Stimulated activated CD4-positive, alpha-beta T cell treated with anti-CD3 and anti-CD28 coated beads, TNF-alpha, amount 100 ng/mL, for 24 hours (primary cell): ENCODE measurements at regions not wholly inside any gene's neighbourhood (a gene's known extent, or its start where the extent isn't known, plus 50 kb on each side); places are given as distances from the start of the nearest gene placed in this dataset.
A peak's percentile ranks its signal among the peaks of the same experiment; 100 is the strongest.

Experiments used
- DNase-seq, 3 experiments: peaks; one replicate each; pipeline ENCODE4 v3.0.0-alpha.2; 2020; ENCODE audit warnings: low read depth in 3 of 3

DNA sequence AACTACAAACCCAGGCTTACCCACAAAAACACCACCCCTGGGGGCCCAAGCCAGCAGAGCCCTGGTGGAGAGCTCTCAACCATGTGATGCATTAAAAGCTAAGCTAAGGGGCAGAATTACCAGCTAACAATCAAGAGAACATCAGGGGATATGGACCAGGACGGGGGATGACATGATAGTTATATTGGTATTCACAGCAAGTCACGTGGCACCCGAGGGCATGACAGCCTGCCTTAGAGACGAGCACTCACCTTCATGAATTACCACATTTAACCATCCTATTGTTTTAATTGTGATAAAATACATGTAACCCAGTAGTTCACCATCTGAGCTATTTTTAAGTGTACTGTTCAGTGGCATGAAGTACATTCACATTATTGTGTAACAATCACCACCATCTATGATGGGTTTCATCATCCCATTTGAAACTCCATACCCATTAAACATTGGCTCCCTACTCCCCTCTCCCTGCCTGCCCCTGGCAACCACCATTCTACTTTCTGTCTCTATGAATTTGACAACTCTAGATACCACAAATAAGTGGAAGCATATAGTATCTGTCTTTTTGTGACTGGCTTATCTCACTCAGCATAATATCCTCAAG lies 245.6 kb downstream of the ANAPC1 start:
- no peak for DNase-seq

DNA sequence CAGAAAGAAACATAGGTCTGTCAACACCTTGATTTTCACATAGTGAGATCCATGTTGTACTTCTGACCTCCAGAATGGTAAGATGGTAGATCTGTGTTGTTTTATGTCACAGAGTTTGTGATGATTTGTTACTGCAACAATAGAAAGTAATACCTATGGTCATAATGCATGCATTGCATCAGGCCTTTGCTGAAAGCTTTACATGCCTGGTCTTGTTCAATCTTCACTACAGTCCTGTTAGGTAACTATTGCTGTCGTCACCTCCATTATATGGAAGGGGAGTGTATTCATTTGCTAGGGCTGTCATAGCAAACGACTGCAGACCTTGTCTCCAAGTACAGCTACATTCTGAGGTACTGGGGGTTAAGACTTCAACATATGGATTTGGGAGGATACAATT lies 243.5 kb downstream of the ANAPC1 start:
- DNase-seq, result no peak

DNA sequence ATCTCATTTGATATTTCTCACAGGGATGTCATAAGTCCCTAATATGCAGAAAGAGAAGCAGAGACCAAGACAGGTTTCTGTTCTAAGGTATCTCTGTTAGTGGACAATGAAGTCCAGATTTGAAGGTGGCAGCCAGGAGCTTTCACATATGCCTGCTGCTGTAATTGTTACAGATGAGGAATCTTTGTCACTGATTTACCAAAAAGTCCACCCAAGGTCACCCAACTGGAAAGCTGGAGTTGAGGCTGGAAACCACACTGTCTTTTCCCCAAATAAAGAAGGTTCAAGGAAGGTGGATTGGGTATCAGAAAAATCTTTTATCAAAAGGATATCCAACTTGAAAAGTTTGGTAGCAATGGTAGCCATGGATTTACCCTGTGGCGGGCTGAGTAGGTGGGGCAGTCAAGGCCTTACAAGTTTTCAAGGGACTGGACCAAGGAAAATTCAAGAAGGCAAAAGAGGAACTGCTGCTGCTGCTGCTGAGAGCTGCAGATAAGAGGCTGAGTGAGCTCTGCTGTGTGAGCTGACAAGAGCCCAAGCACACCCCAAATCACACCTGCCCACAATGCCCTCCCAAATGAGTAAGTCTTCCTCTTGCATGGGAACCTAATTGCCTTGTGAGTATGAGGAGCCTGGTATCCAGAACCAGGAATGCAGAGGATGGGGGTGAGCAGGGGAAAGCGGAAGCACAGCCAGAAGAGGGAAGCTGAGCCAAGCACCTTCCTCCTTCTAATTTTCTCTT lies 241.2 kb downstream of the ANAPC1 start:
- DNase-seq, result no peak

- DNase-seq, result no peak
Observed at GRCh38 chr2:111643759-111644158, 240.2 kb downstream of the ANAPC1 start.

DNA sequence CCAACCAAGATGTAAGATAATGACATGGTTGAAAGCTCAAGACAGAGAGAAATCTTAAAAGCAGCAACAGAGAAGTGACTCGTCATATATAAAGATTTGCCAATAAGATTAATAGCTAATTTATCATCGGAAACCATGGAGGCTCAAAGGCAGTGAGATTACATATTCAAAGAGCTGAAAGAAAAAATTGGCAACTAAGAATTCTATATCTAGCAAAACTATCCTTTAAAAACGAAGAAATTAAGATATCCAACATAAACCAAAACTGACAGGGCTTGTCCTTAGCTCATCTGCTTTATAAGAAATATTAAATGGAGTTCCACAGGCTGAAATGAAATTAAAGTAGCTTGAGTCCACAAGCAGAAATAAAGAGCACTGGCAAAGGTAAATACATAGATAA lies 236.6 kb downstream of the ANAPC1 start:
- DNase-seq, result no peak

DNA sequence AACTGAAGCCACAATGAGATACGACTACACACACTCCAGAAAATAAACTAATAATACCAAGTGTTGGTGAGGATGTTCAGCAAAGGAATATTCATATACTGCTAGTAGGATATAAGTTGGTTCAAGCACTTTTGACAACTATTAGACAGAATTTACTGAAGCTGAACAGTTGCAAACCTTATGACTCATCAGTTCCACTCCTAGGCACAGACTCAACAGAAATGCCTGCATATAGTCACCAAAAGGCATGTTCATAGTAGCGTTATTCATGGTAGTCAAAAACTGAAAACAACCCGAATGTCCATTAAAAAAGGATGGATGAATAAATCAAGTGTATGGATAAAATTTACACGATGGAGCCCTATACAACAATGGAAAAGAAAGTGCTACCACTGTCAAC lies 232.0 kb downstream of the ANAPC1 start:
- DNase-seq, result no peak

- no peak for DNase-seq
Observed at GRCh38 chr2:111652681-111653080, 231.3 kb downstream of the ANAPC1 start.

- no peak for DNase-seq
Observed at GRCh38 chr2:111653103-111653624, 230.8 kb downstream of the ANAPC1 start.

- DNase-seq, result no peak
Observed at GRCh38 chr2:111653913-111654312, 230.1 kb downstream of the ANAPC1 start.

DNA sequence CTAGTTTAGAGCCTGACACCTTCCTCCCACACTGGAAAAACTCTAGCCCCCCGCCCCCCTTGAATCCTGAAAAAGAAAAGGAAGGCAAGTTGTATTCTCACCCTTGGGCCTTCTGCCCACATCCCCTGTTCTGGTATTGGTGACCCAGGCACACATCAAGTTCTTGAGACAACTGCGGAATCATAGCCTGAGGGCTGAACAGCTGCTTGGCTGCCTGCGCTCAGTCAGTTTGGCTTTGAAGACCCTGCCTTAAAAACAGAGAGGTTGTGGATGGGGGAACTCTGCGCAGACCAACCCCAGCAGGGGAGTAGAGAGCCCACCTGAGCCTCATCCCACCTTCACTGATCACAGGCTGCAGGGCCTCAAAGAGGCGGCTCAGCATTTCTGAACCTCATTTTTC lies 229.2 kb downstream of the ANAPC1 start:
- no peak for DNase-seq

- DNase-seq, result no peak
Observed at GRCh38 chr2:111656436-111656835, 227.6 kb downstream of the ANAPC1 start.

GRCh38 chr2:111656894-111657293 lies 227.1 kb downstream of the ANAPC1 start:
- no peak for DNase-seq

GRCh38 chr2:111657351-111657975 lies 226.5 kb downstream of the ANAPC1 start:
- no peak for DNase-seq

DNA sequence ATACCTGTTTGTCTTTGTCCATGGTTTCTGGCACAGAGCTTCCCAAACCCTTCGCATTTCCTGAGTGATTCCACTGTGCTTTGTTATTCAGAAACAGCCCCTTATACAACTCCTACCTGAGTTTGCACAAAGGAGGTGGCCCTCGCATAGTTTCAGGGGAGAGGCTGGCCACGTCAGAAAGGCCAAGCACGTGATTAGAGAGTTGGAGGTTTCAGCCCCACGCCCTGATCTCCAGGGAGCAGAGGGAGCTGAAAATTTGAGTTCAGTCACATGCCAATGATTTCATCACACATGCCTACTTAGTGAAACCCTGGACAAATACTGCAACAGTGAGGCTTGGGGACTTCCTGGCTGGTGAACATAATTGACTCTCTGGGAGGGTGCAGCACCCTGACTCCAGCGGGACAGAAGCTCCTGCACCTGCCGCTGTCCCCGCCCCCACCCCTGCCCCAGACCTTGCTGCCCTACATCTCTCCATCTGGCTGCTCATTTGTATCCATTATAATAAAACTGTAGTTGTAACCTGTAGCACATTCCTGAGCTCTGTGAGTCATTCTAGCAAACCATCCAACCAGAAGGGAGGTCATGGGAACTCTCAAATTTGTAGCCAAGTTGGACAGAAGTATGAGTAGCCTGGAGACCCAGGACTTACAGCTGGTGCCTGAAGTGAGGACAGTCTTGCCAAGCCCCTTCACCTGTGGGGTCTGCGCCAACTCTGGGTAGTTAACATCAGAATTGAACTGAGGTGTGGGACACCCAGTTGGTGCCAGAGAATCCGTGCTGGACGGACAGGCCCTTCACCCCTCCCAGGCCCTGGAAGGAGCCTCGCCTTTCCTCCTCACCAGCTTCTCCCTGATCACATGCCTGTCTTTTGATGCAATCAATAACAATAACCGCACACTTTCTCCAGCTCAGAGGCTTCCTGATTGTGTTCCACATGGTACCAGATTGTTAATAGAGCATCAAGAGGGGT lies 224.3 kb downstream of the ANAPC1 start:
- no peak for DNase-seq

GRCh38 chr2:111660811-111661210 lies 223.2 kb downstream of the ANAPC1 start:
- DNase-seq, result no peak

GRCh38 chr2:111661286-111661940 lies 222.6 kb downstream of the ANAPC1 start:
- no peak for DNase-seq

- no peak for DNase-seq
Observed at GRCh38 chr2:111662039-111662770, 221.8 kb downstream of the ANAPC1 start.

DNA sequence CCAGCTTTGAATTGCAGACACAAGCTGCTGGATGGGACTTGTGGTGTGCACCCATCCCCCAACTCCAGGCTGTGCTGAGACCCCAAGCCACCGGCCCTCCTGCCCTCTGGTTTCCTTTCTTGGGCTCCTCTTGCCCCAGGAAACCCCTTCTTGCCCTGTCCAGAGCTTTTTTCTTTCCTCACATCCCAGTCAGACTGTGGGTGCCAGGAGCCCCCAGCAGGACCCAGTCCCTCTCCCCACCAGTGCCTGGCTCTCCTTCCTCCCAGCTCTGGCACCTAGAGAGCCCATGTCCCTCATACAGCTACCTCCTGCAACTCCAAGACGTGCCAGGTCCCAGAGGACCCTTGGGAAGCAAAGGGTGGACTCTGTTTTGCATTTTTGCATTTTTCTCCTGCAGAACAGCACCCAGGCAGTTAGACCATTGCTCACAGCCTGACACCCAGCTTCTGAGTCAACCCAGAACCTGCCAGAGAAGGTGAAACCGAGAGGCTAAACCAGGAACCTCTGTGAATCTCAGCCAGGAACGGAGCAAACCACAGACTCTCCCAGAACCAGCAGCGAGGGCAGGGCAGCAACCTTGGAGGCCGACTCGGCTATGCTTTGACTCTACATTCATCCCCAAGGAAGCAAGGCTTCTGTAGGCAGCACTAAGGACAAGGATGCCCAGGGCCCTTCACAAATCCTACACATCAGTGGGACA lies 221.1 kb downstream of the ANAPC1 start:
- peak; percentile 11 to 51 (median 13) for DNase-seq

DNA sequence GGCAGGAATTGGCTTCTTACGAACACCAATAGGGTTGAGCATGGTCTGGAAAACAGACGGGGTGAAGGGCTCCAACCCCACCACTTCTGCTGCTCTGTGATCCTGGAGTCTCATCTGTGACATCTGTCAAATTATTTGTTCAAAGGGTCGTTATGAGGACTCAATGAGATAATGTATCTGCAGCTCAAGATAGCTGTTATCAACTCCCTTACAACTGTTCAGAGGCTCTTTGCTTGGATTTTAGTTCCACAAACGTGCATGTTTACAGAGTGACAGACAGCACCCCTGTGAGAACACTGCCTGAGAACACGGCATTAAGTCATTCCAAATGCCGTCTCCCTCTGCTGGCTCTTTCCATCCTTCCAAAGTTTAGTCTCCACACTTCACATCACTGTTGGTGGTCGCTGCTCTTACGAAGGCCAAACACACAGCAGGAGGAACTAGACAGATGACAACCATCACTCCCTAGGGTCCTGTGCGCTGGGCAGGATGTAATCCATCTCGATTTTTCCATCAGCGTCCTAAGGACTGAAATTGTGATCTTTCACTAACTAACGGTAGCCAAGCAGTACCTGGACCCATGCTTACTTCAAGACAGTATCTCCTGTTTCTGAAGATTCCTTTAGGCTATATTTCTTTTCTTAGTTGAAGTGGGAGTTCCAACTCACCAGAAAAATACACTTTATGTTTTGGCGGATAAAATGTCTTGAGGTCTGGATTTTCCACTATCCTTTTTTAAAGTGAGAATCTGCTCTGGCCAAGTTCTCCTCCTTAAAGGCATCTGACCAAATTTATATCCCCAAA lies 220.3 kb downstream of the ANAPC1 start:
- DNase-seq, result no peak
